ENCODE measurements at regions not wholly inside any gene's neighbourhood (a gene's known extent, or its start where the extent isn't known, plus 50 kb on each side); places are given as distances from the start of the nearest gene placed in this dataset.

GRCh38 chr3:22040150-22040549, 289.1 kb upstream of the ZNF385D start:
- Histone ChIP-seq H3K27me3 (replicated peaks; ENCODE audit: control insufficient read depth, insufficient read depth, low read length) (no peaks in the 10 kb centered on the region), H3K4me1 (no peaks in the 10 kb centered on the region), H3K4me3 (ENCODE audit: low read depth, low read length) (no peak overlapping the region), H3K36me3 (ENCODE audit: control insufficient read depth, insufficient read depth, low read length) (no peaks in the 10 kb centered on the region), H3K9me3 (no peaks in the 10 kb centered on the region)
- Mint-ChIP-seq H3K27ac (ENCODE audit: unreplicated experiment) (no peak overlapping the region), H3K27me3 (ENCODE audit: insufficient read depth, unreplicated experiment) (peaks cover 7% of the 10 kb centered on the region), H3K4me3 (ENCODE audit: unreplicated experiment) (no peak overlapping the region), H3K9me3 (ENCODE audit: unreplicated experiment) (no peaks in the 10 kb centered on the region), H3K4me1 (ENCODE audit: low read depth, unreplicated experiment) (no peaks in the 10 kb centered on the region), H3K36me3 (ENCODE audit: insufficient read depth, unreplicated experiment) (no peaks in the 10 kb centered on the region)
- intact Hi-C loops (cut with micrococcal nuclease; ENCODE audit: unreplicated experiment), result no loop called here
- ChIA-PET POLR2A (no interaction called here), CTCF (no interaction called here)
- no peak for TF ChIP-seq CTCF (IDR thresholded peaks at IDR 0.05; ENCODE audit: insufficient read depth in 1 of 2, low read depth in 1 of 2, low read length in 1 of 2, severe bottlenecking in 1 of 2, unreplicated experiment in 1 of 2)
- no peak for DNase-seq
- no TSS peak for BruUV-seq (replicated peaks)

DNA sequence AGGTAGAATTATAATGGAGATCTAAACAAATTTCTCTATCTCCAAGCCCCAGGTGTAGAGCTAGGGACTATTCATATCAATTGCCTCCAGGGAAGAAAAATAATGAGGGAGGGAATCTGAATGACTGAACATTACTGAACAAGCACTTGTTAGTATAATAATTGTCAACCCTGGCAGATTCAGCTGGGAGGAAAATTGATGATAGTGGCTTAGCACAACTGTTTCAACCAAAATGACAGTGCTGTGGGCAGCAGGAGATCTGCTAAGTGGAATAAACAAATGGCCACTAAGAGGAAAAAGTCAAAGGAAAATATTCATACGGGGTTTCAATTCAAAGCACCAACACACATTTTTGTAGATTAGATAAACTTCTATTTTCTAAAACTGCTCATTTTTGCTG, 294.9 kb upstream of the ZNF385D start:
- no peak overlapping the region for H3K27ac Mint-ChIP-seq (ENCODE audit: unreplicated experiment)
- intact Hi-C loops (cut with micrococcal nuclease; ENCODE audit: unreplicated experiment), result no loop called here
- peaks cover 7% of the 10 kb centered on the region for H3K27me3 Mint-ChIP-seq (ENCODE audit: insufficient read depth, unreplicated experiment)
- no peaks in the 10 kb centered on the region for H3K4me1 ChIP-seq
- no peak for TF ChIP-seq CTCF (IDR thresholded peaks at IDR 0.05; ENCODE audit: insufficient read depth in 1 of 2, low read depth in 1 of 2, low read length in 1 of 2, severe bottlenecking in 1 of 2, unreplicated experiment in 1 of 2)
- ChIA-PET CTCF (no interaction called here), POLR2A (no interaction called here)
- H3K36me3 ChIP-seq (ENCODE audit: control insufficient read depth, insufficient read depth, low read length), result no peaks in the 10 kb centered on the region
- H3K36me3 Mint-ChIP-seq (ENCODE audit: insufficient read depth, unreplicated experiment), result no peaks in the 10 kb centered on the region
- BruUV-seq (replicated peaks), result no TSS peak
- H3K27me3 ChIP-seq (replicated peaks; ENCODE audit: control insufficient read depth, insufficient read depth, low read length), result no peaks in the 10 kb centered on the region
- H3K9me3 ChIP-seq, result no peaks in the 10 kb centered on the region
- H3K9me3 Mint-ChIP-seq (ENCODE audit: unreplicated experiment), result no peaks in the 10 kb centered on the region
- no peak for DNase-seq
- H3K4me1 Mint-ChIP-seq (ENCODE audit: low read depth, unreplicated experiment), result no peaks in the 10 kb centered on the region
- H3K4me3 Mint-ChIP-seq (ENCODE audit: unreplicated experiment), result no peak overlapping the region
- H3K4me3 ChIP-seq (ENCODE audit: low read depth, low read length), result no peak overlapping the region

DNA sequence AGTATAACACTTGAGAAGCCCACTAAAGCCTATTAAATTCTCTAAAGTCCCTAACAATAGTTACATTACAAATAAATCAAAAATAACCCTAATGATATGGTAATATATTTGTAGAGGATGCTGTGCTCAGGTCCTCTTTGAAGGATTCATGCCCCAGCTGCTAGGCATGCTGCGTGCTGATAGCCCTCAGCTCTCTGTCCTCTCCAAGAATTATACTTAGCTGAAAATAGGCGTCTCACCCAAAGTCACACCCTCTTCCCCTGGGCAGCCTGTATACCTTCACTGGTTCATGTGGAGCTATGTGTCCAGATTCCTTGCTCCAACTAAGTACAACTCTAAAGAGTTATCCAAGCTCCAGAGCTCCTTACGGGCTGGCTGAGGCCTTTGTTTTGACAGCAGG, 312.5 kb upstream of the ZNF385D start:
- no peak overlapping the region for H3K27ac Mint-ChIP-seq (ENCODE audit: unreplicated experiment)
- no peaks in the 10 kb centered on the region for H3K9me3 Mint-ChIP-seq (ENCODE audit: unreplicated experiment)
- DNase-seq, result no peak
- BruUV-seq (replicated peaks), result no TSS peak
- H3K4me3 Mint-ChIP-seq (ENCODE audit: unreplicated experiment), result no peak overlapping the region
- CTCF ChIA-PET, result no interaction called here
- no peaks in the 10 kb centered on the region for H3K36me3 Mint-ChIP-seq (ENCODE audit: insufficient read depth, unreplicated experiment)
- no peak overlapping the region for H3K4me3 ChIP-seq (ENCODE audit: low read depth, low read length)
- no peaks in the 10 kb centered on the region for H3K9me3 ChIP-seq
- H3K4me1 ChIP-seq, result no peaks in the 10 kb centered on the region
- H3K27me3 Mint-ChIP-seq (ENCODE audit: insufficient read depth, unreplicated experiment), result peaks cover 9% of the 10 kb centered on the region
- H3K4me1 Mint-ChIP-seq (ENCODE audit: low read depth, unreplicated experiment), result no peaks in the 10 kb centered on the region
- POLR2A ChIA-PET, result no interaction called here
- no peak for TF ChIP-seq CTCF (IDR thresholded peaks at IDR 0.05; ENCODE audit: insufficient read depth in 1 of 2, low read depth in 1 of 2, low read length in 1 of 2, severe bottlenecking in 1 of 2, unreplicated experiment in 1 of 2)
- H3K36me3 ChIP-seq (ENCODE audit: control insufficient read depth, insufficient read depth, low read length), result no peaks in the 10 kb centered on the region
- intact Hi-C loops (cut with micrococcal nuclease; ENCODE audit: unreplicated experiment), result no loop called here
- no peaks in the 10 kb centered on the region for H3K27me3 ChIP-seq (replicated peaks; ENCODE audit: control insufficient read depth, insufficient read depth, low read length)

Measured in Caco-2 (cell line).